H1 (cell line): ENCODE measurements at regions not wholly inside any gene's neighbourhood (a gene's known extent, or its start where the extent isn't known, plus 50 kb on each side); places are given as distances from the start of the nearest gene placed in this dataset.

ENCODE experiments used
- CTCF ChIA-PET: fragments of 300-600 bp; sonication (Branson Sonifier 250); formaldehyde crosslinking; loops from one replicate; lab custom pipeline; 2021; ENCODE audit not compliant: partially characterized antibody; lab: Charles Lee
- POLR2A ChIA-PET: fragments of 300-600 bp; sonication (Branson Sonifier 250); formaldehyde crosslinking; loops from one replicate; lab custom pipeline; 2021; ENCODE audit warnings: inconsistent platforms; ENCODE audit not compliant: partially characterized antibody; lab: Charles Lee
- DNase-seq, 2 experiments: peaks; one replicate each; pipeline versions ENCODE4 v3.0.0 to v3.0.0-alpha.2; 2010 to 2022; ENCODE audit warnings: low spot score in 2 of 2, low read depth in 1 of 2, mixed read lengths in 1 of 2
- FAIRE-seq: peaks from 2 replicates; lab custom pipeline; 2011; peaks lifted over from hg19 to GRCh38; lab: Jason Lieb, UNC
- H2AFZ ChIP-seq: 2 replicates; pipeline ENCODE4 v1.8.1; 2012; ENCODE audit warnings: low read length, inconsistent platforms
- H2AK5ac ChIP-seq: 2 replicates; pipeline ENCODE4 v1.6.1; 2013; ENCODE audit warnings: low read depth, low read length
- H2BK120ac ChIP-seq: replicated peaks from 2 replicates; pipeline ENCODE3; 2013; ENCODE audit warnings: low read depth, low read length, inconsistent platforms
- H2BK12ac ChIP-seq: 2 replicates; pipeline ENCODE4 v1.6.1; 2013; ENCODE audit warnings: low read depth, low read length
- H2BK15ac ChIP-seq: 2 replicates; pipeline ENCODE4 v1.6.1; 2013; ENCODE audit warnings: low read length
- H2BK20ac ChIP-seq: 2 replicates; pipeline ENCODE4 v1.6.1; 2013; ENCODE audit warnings: low read length
- H2BK5ac ChIP-seq: 2 replicates; pipeline ENCODE4 v1.6.1; 2013; ENCODE audit warnings: low read depth, low read length
- H3K14ac ChIP-seq: 2 replicates; pipeline ENCODE4 v1.6.1; 2013; ENCODE audit warnings: inconsistent platforms; ENCODE audit not compliant: insufficient read length
- H3K18ac ChIP-seq: 2 replicates; pipeline ENCODE4 v1.6.1; 2013; ENCODE audit warnings: low read length; ENCODE audit errors: extremely low read depth
- H3K23ac ChIP-seq: 2 replicates; pipeline ENCODE4 v1.6.1; 2013; ENCODE audit warnings: inconsistent platforms; ENCODE audit not compliant: insufficient read length
- H3K23me2 ChIP-seq: 2 replicates; pipeline ENCODE4 v1.6.1; 2013; ENCODE audit warnings: low read depth, low read length
- H3K27ac ChIP-seq: 2 replicates; pipeline ENCODE4 v1.6.1; 2011; ENCODE audit warnings: low read depth, low read length, inconsistent platforms
- H3K27me3 ChIP-seq, 4 experiments: replicated peaks in 1 of 4; 1 replicate in 1 of 4; 2 replicates in 3 of 4; pipeline versions ENCODE4 v1.6.1 to v1.8.1; 2011 to 2013; ENCODE audit warnings: low read length in 3 of 4, mild to moderate bottlenecking in 3 of 4, inconsistent platforms in 2 of 4, mixed read lengths in 2 of 4, moderate library complexity in 1 of 4; ENCODE audit not compliant: control insufficient read depth in 3 of 4, insufficient read depth in 3 of 4; ENCODE audit errors: extremely low read depth in 1 of 4
- H3K36me3 ChIP-seq, 4 experiments: 2 replicates each; pipeline versions ENCODE4 v1.6.1 to v1.8.1; 2011 to 2013; ENCODE audit warnings: mild to moderate bottlenecking in 4 of 4, low read length in 3 of 4, moderate library complexity in 2 of 4, control low read depth in 1 of 4, inconsistent platforms in 1 of 4; ENCODE audit not compliant: insufficient read depth in 4 of 4, control insufficient read depth in 2 of 4
- H3K4ac ChIP-seq: replicated peaks from 2 replicates; pipeline ENCODE3; 2013; ENCODE audit warnings: low read length, low read depth, mixed read lengths, inconsistent platforms; ENCODE audit not compliant: insufficient read length
- H3K4me1 ChIP-seq, 4 experiments: replicated peaks in 1 of 4; 1 replicate in 1 of 4; 2 replicates in 3 of 4; pipeline versions ENCODE4 v1.6.1 to v1.8.1; 2011 to 2013; ENCODE audit warnings: low read length in 3 of 4, inconsistent platforms in 2 of 4, mixed read lengths in 1 of 4; ENCODE audit not compliant: insufficient read depth in 4 of 4, control insufficient read depth in 3 of 4
- H3K4me2 ChIP-seq, 2 experiments: 2 replicates each; pipeline versions ENCODE4 v1.6.1 to v1.8.1; 2011 to 2013; ENCODE audit warnings: low read depth in 2 of 2, low read length in 2 of 2, control low read depth in 1 of 2, inconsistent platforms in 1 of 2, mild to moderate bottlenecking in 1 of 2; ENCODE audit not compliant: insufficient read depth in 1 of 2
- H3K4me3 ChIP-seq, 4 experiments: fragments of 200-600, 300-600 bp in 1 of 4; sonication (generic), shearing (Covaris generic), sonication (Bioruptor Twin) in 1 of 4; 2 replicates each; pipeline versions ENCODE4 v1.5.1 to v1.8.1; 2011 to 2016; ENCODE audit warnings: low read length in 4 of 4, low read depth in 3 of 4, control low read depth in 2 of 4, inconsistent platforms in 2 of 4, mild to moderate bottlenecking in 2 of 4, mixed read lengths in 1 of 4, moderate library complexity in 1 of 4; ENCODE audit not compliant: insufficient read depth in 2 of 4; ENCODE audit errors: extremely low read depth in 1 of 4
- H3K56ac ChIP-seq: replicated peaks from 2 replicates; pipeline ENCODE3; 2013; ENCODE audit warnings: low read depth, mild to moderate bottlenecking, mixed read lengths, low read length, inconsistent platforms; ENCODE audit not compliant: insufficient read length
- H3K79me1 ChIP-seq: 2 replicates; pipeline ENCODE4 v1.6.1; 2013; ENCODE audit warnings: low read depth, low read length, control low read depth
- H3K79me2 ChIP-seq, 2 experiments: 2 replicates each; pipeline versions ENCODE4 v1.6.1 to v1.8.1; 2012 to 2013; ENCODE audit warnings: low read length in 2 of 2, mild to moderate bottlenecking in 2 of 2, inconsistent platforms in 1 of 2; ENCODE audit not compliant: insufficient read depth in 2 of 2, control insufficient read depth in 1 of 2
- H3K9ac ChIP-seq, 4 experiments: replicated peaks in 1 of 4; 1 replicate in 1 of 4; 2 replicates in 3 of 4; pipeline versions ENCODE4 v1.6.1 to v1.8.1; 2011 to 2013; ENCODE audit warnings: low read depth in 3 of 4, low read length in 3 of 4, control low read depth in 2 of 4, mild to moderate bottlenecking in 2 of 4, moderate library complexity in 2 of 4, inconsistent platforms in 1 of 4; ENCODE audit errors: extremely low read depth in 1 of 4
- H3K9me3 ChIP-seq, 2 experiments: 2 replicates each; pipeline versions ENCODE4 v1.6.1 to v1.8.1; 2012 to 2013; ENCODE audit warnings: mild to moderate bottlenecking in 2 of 2, moderate library complexity in 2 of 2, control low read depth in 1 of 2, inconsistent platforms in 1 of 2, low read depth in 1 of 2, low read length in 1 of 2, mixed read lengths in 1 of 2; ENCODE audit not compliant: insufficient read depth in 2 of 2
- H4K20me1 ChIP-seq, 2 experiments: replicated peaks in 1 of 2; 2 replicates each; pipeline versions ENCODE3 to v1.8.1; 2011 to 2013; ENCODE audit warnings: inconsistent platforms in 2 of 2, low read length in 2 of 2, mild to moderate bottlenecking in 1 of 2; ENCODE audit not compliant: insufficient read depth in 2 of 2, control insufficient read depth in 1 of 2
- H4K5ac ChIP-seq: 2 replicates; pipeline ENCODE4 v1.6.1; 2013; ENCODE audit warnings: low read length, low read depth, mixed read lengths, inconsistent platforms; ENCODE audit not compliant: insufficient read length
- H4K8ac ChIP-seq: 2 replicates; pipeline ENCODE4 v1.8.0; 2013; ENCODE audit warnings: mild to moderate bottlenecking, moderate library complexity, low read length, inconsistent platforms; ENCODE audit not compliant: insufficient read depth; ENCODE audit errors: extremely low read depth
- H4K91ac ChIP-seq: replicated peaks from 2 replicates; pipeline ENCODE3; 2013; ENCODE audit warnings: low read length, mixed read lengths, inconsistent platforms; ENCODE audit not compliant: insufficient read length
- BCL11A ChIP-seq, 2 experiments: IDR thresholded peaks; one replicate each; pipeline ENCODE4 v1.6.1; 2011; ENCODE audit warnings: low read depth in 2 of 2, low read length in 2 of 2, mild to moderate bottlenecking in 2 of 2
- CEBPB ChIP-seq: IDR thresholded peaks from 2 replicates; pipeline ENCODE4 v1.6.1; 2012; ENCODE audit warnings: low read depth, low read length
- FOSL1 ChIP-seq: IDR thresholded peaks from 2 replicates; pipeline ENCODE4 v1.6.1; 2011; ENCODE audit warnings: mild to moderate bottlenecking, low read depth, low read length, moderate library complexity; ENCODE audit not compliant: insufficient read depth
- HDAC2 ChIP-seq, 2 experiments: fragments of 300-600 bp in 1 of 2; sonication (generic) in 1 of 2; IDR thresholded peaks; 2 replicates each; pipeline ENCODE4 v1.6.1; 2011 to 2012; ENCODE audit warnings: low read depth in 2 of 2, low read length in 2 of 2, mild to moderate bottlenecking in 2 of 2, moderate library complexity in 2 of 2, borderline replicate concordance in 1 of 2, inconsistent platforms in 1 of 2
- JUN ChIP-seq: IDR thresholded peaks from 2 replicates; pipeline ENCODE4 v1.6.1; 2011; ENCODE audit warnings: low read depth, mild to moderate bottlenecking, improper control_type of control experiment, low read length
- SRF ChIP-seq: IDR thresholded peaks from 2 replicates; pipeline ENCODE4 v1.6.1; 2011; ENCODE audit warnings: mild to moderate bottlenecking, low read depth, low read length, moderate library complexity
- WGBS, 2 experiments: shearing (Covaris generic) in 1 of 2; methylation state at CpG; one replicate each; pipeline versions ENCODE4 v1.1.6 to v1.1.7; 2013 to 2015; ENCODE audit warnings: low lambda C conversion rate in 2 of 2, mixed read lengths in 2 of 2, inconsistent platforms in 1 of 2, low coverage in 1 of 2, missing lambda C conversion rate in 1 of 2; ENCODE audit not compliant: insufficient replicate concordance in 2 of 2, insufficient coverage in 1 of 2, insufficient read length in 1 of 2; ENCODE audit errors: extremely low coverage in 1 of 2, missing lambda C conversion rate in 1 of 2; 5-methylcytosine and 5-hydroxymethylcytosine counted together

GRCh38 chr14:35456261-35456660, 51.7 kb upstream of the NFKBIA start:
- Histone ChIP-seq H3K27ac (no peak overlapping the region), H3K79me2 (no peaks in the 10 kb centered on the region), H2BK20ac (no peak overlapping the region), H3K4me2 (no peak overlapping the region), H3K56ac (no peak overlapping the region), H3K18ac (no peak overlapping the region), H2BK120ac (no peak overlapping the region), H4K91ac (no peak overlapping the region), H3K9ac (no peak overlapping the region), H3K4me3 (no peak overlapping the region), H3K23ac (no peak overlapping the region), H3K27me3 (no peaks in the 10 kb centered on the region), H3K36me3 (no peaks in the 10 kb centered on the region), H4K20me1 (no peaks in the 10 kb centered on the region), H3K9me3 (peaks cover 3 to 7% of the 10 kb centered on the region in 2 experiments; a peak in 3 of 4 replicates), H2BK5ac (no peak overlapping the region), H4K8ac (no peak overlapping the region), H3K4me1 (no peaks in the 10 kb centered on the region), H3K14ac (no peak overlapping the region), H2BK12ac (no peak overlapping the region), H2AK5ac (no peak overlapping the region), H3K4ac (no peak overlapping the region), H4K5ac (no peak overlapping the region), H2BK15ac (no peak overlapping the region), H2AFZ (no peak overlapping the region), H3K23me2 (no peaks in the 10 kb centered on the region), H3K79me1 (no peaks in the 10 kb centered on the region)
- ChIA-PET CTCF (no interaction called here), POLR2A (no interaction called here)
- WGBS, 2 experiments = 77% methylated on average over 1 of the region's 1 CpG; no CpG with 5 or more reads in 1 of the 2 experiments
- no peak for DNase-seq
- no peak for FAIRE-seq
- TF ChIP-seq SRF = no peak
- TF ChIP-seq BCL11A (IDR thresholded peaks at IDR 0.05; ENCODE audit: low read depth in 2 of 2, low read length in 2 of 2) = no peak
- TF ChIP-seq JUN = no peak
- TF ChIP-seq CEBPB = no peak
- TF ChIP-seq FOSL1 = no peak
- TF ChIP-seq HDAC2 (IDR thresholded peaks at IDR 0.05; ENCODE audit: borderline replicate concordance in 1 of 2, low read depth in 2 of 2, low read length in 2 of 2) = no peak
